ENCODE measurements at regions not wholly inside any gene's neighbourhood (a gene's known extent, or its start where the extent isn't known, plus 50 kb on each side); places are given as distances from the start of the nearest gene placed in this dataset.

DNA sequence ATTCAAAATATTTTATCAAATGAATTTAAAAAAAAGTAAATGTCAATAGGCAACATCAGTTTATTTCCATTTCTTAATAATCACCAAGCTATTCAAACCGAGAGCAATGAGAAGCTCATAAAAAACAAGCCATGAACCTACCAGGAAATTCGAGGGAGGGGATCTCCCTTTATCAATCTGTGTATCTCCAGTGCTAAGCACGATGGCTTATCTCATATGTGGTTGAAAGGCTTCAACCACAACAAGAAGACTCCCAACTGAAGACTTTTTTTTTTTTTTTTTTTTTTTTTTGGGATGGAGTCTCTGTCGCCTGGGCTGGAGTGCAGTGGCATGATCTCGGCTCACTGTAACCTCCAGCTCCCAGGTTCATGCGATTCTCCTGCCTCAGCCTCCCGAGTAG lies 833.3 kb downstream of the USP25 start:
- Mint-ChIP-seq H3K4me3 (no peak overlapping the region), H3K27me3 (no peaks in the 10 kb centered on the region), H3K27ac (no peak overlapping the region), H3K4me1 (ENCODE audit: low read depth) (no peaks in the 10 kb centered on the region), H3K36me3 (no peaks in the 10 kb centered on the region), H3K9me3 (ENCODE audit: low read depth) (no peaks in the 10 kb centered on the region)

DNA sequence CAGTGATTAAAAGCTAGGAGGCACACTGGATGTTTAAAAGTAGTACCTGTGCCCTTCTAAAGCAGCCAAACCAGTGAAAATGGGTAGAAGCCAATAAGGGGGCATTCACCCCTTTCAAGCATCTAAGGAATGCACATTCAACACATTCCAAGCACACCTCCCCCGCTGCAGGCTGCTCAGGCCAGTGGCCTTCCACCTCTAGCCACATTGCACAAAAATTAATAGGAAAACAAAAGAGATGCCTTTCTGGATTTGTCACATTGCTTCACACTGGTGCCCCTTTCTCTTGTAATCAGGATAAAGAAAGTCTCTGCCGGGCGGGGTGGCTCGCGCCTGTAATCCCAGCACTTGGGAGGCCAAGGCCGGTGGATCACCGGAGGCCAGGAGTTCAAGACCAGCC lies 834.0 kb downstream of the USP25 start:
- Mint-ChIP-seq H3K9me3 (ENCODE audit: low read depth) (no peaks in the 10 kb centered on the region), H3K36me3 (no peaks in the 10 kb centered on the region), H3K27me3 (no peaks in the 10 kb centered on the region), H3K4me1 (ENCODE audit: low read depth) (no peaks in the 10 kb centered on the region), H3K4me3 (no peak overlapping the region), H3K27ac (no peak overlapping the region)

DNA sequence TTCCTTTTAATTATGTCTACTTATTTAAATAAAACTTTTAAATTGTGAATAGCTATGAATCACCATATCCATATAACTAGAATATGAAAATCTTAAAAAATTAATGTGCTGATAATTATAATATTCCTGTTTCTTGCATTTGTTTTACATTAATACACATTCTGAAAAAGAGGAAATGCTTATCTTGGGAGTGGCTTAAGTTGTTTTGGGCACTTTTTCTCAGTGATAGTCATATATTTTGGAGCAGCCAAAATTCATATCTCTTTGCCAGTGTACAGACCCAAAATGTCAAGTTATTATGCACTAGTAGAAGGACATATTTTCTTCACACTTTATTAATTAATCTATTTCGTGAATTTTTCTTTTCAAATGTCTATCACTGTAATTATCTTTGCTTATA lies 838.5 kb downstream of the USP25 start:
- H3K9me3 Mint-ChIP-seq (ENCODE audit: low read depth), result no peaks in the 10 kb centered on the region
- H3K4me3 Mint-ChIP-seq, result no peak overlapping the region
- no peaks in the 10 kb centered on the region for H3K27me3 Mint-ChIP-seq
- H3K4me1 Mint-ChIP-seq (ENCODE audit: low read depth), result no peaks in the 10 kb centered on the region
- H3K27ac Mint-ChIP-seq, result no peak overlapping the region
- no peaks in the 10 kb centered on the region for H3K36me3 Mint-ChIP-seq

DNA sequence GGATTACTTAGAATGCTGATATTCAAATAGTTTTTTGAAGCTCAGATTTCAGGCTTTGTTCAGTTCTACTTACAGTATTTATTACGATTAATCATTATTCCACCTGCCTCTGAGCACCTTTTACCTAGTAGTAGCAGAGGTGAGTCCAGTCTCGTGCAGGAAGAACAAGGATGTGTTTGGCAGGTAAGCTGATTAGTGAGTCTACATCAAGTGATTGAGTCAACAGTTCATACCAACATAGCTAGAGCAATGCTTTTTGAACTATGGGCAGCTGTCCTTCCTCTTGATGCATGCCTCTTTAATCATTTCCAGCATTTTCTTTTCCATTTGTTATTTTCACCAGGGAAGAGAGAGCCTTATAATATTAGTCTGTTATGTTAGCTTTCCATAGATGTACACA lies 838.9 kb downstream of the USP25 start:
- Mint-ChIP-seq H3K9me3 (ENCODE audit: low read depth) (no peaks in the 10 kb centered on the region), H3K27ac (no peak overlapping the region), H3K36me3 (no peaks in the 10 kb centered on the region), H3K4me3 (no peak overlapping the region), H3K27me3 (no peaks in the 10 kb centered on the region), H3K4me1 (ENCODE audit: low read depth) (no peaks in the 10 kb centered on the region)

DNA sequence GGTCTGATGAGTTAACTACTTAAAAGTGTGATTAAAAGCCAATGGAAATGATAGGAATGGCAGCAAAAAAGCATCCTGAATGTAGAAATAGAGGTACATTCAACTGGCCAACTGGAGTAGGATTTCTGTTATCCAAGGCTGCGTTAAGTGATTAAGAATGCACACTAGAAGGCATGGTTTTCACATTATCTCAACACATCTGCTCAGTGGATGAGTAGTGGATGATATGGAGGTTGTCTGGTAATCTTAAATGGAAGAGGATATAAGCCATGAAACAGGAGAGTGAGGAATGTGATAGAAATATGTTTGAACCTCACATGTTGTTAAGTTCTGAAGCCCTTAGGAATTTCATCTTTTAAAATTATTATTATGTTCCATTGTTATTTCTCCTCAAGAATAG lies 839.9 kb downstream of the USP25 start:
- Mint-ChIP-seq H3K27me3 (no peaks in the 10 kb centered on the region), H3K4me1 (ENCODE audit: low read depth) (no peaks in the 10 kb centered on the region), H3K4me3 (no peak overlapping the region), H3K27ac (no peak overlapping the region), H3K9me3 (ENCODE audit: low read depth) (no peaks in the 10 kb centered on the region), H3K36me3 (no peaks in the 10 kb centered on the region)

DNA sequence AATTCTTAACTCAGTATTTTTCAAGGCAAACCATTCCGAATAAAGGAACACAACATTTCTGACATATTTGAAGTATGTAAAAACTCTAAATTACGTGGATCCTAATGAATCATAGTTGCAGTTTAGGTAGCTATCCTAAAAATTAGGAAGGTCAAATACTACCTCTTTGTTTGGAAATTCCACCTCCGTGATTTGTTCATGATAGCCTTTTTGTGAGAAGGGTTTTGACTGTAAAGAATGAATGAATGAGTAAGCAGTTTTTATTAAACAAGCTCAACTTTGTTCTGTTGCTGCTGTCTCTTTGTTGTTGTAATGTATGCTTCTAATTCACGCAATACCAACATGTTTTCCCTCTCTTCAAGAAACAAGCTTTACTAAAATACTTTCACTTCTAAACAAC lies 840.4 kb downstream of the USP25 start:
- no peak overlapping the region for H3K4me3 Mint-ChIP-seq
- no peaks in the 10 kb centered on the region for H3K9me3 Mint-ChIP-seq (ENCODE audit: low read depth)
- no peaks in the 10 kb centered on the region for H3K4me1 Mint-ChIP-seq (ENCODE audit: low read depth)
- no peak overlapping the region for H3K27ac Mint-ChIP-seq
- no peaks in the 10 kb centered on the region for H3K27me3 Mint-ChIP-seq
- H3K36me3 Mint-ChIP-seq, result no peaks in the 10 kb centered on the region

DNA sequence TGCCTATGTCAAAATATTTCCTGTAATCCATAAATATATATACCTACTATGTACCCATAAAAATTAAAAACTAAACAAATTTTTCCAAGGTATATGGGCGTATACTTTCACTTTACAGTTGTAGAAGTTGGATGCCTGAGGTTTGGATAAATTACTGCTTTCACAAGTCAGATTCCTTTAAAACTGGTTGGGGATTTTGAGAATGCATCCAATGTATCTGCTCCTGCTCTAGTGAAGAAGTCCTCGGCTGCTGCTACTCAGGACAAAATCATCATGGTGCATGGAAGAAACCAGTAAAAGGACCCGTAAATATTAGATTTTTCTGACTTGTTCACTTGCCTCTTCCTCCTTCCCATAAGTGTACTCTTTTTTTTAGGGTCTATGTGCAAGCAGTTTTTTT lies 841.1 kb downstream of the USP25 start:
- Mint-ChIP-seq H3K36me3 (no peaks in the 10 kb centered on the region), H3K4me1 (ENCODE audit: low read depth) (no peaks in the 10 kb centered on the region), H3K9me3 (ENCODE audit: low read depth) (no peaks in the 10 kb centered on the region), H3K27me3 (no peaks in the 10 kb centered on the region), H3K4me3 (no peak overlapping the region), H3K27ac (no peak overlapping the region)

DNA sequence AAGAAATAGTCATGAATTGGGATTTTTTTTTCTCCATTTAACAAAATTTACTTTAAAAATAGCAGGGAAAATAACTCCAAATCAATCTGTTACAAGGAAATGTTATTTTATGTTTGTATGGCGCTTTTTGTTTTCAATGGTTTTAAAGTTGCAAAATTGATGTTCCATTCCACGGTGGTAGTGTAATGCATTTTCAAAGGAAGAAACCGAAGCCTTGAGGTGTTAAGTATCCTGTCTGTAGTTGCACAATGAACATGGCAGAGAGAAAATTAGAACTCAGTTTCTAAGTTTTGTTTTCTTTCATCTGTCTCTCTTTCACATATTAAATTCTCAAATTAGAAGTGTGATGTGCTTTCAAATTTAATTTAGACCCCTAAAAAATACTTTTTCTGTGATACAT lies 841.8 kb downstream of the USP25 start:
- Mint-ChIP-seq H3K4me1 (ENCODE audit: low read depth) (no peaks in the 10 kb centered on the region), H3K9me3 (ENCODE audit: low read depth) (no peaks in the 10 kb centered on the region), H3K27ac (no peak overlapping the region), H3K36me3 (no peaks in the 10 kb centered on the region), H3K27me3 (no peaks in the 10 kb centered on the region), H3K4me3 (no peak overlapping the region)

DNA sequence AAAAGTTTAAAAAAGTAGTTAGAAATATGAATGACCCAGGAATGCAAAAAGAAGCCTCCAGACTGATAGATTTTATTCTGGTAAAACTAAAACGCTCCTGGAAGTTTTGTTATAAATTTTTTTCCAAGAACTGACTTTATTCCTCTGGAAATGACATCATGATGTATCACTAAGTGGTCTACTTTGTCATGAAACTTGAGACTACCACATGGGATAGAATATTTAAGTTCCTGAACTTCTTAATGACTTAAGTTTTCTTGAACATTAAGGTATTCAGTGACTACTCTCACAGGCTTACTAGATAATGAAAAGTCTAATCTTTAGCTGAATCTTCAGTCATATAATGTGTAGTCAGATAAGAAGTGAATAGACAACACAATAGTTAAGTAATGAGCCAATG lies 842.2 kb downstream of the USP25 start:
- no peak overlapping the region for H3K27ac Mint-ChIP-seq
- H3K27me3 Mint-ChIP-seq, result no peaks in the 10 kb centered on the region
- H3K4me1 Mint-ChIP-seq (ENCODE audit: low read depth), result no peaks in the 10 kb centered on the region
- H3K4me3 Mint-ChIP-seq, result no peak overlapping the region
- H3K36me3 Mint-ChIP-seq, result no peaks in the 10 kb centered on the region
- no peaks in the 10 kb centered on the region for H3K9me3 Mint-ChIP-seq (ENCODE audit: low read depth)

DNA sequence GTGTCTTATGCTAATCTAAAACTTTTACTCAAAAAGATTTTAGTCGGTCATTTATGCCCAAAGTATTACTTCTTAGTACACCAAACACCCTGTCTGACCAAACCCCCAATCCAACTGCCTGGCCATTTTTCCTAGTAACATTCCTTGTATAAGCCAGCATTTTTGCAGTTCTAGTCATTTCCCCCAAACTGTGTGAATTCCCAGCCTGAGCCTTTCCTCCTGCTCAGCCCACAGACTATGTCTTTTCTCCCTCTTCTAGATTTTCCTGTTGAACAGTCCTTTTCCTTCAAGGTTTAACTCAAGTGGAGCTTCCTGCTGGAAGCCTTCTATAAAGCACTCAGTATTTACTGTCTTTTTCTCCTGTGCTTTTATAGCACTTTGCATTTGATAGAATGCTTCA lies 843.8 kb downstream of the USP25 start:
- Mint-ChIP-seq H3K4me1 (ENCODE audit: low read depth) (no peaks in the 10 kb centered on the region), H3K27ac (no peak overlapping the region), H3K36me3 (no peaks in the 10 kb centered on the region), H3K4me3 (no peak overlapping the region), H3K9me3 (ENCODE audit: low read depth) (no peaks in the 10 kb centered on the region), H3K27me3 (no peaks in the 10 kb centered on the region)

DNA sequence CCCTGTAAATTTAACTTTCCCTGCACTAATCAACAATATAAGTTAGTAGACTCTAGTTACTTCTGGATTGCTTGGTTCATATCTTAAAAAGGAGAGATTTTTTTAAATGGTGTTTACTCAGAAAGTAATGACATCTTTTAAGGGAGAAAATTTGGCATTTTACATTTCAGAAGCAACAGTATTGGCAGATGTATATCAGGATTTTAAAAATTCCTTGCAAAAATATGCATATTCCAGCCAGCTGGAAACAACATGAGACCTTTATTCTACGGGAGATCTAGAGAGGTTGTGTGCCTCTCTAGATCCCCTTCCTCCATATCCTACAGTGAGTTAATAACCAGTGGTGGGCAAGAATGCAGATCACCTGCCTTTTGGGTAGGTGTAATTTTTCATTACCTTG lies 848.2 kb downstream of the USP25 start:
- no peaks in the 10 kb centered on the region for H3K9me3 Mint-ChIP-seq (ENCODE audit: low read depth)
- H3K36me3 Mint-ChIP-seq, result no peaks in the 10 kb centered on the region
- no peak overlapping the region for H3K27ac Mint-ChIP-seq
- H3K4me3 Mint-ChIP-seq, result no peak overlapping the region
- no peaks in the 10 kb centered on the region for H3K27me3 Mint-ChIP-seq
- H3K4me1 Mint-ChIP-seq (ENCODE audit: low read depth), result no peaks in the 10 kb centered on the region

DNA sequence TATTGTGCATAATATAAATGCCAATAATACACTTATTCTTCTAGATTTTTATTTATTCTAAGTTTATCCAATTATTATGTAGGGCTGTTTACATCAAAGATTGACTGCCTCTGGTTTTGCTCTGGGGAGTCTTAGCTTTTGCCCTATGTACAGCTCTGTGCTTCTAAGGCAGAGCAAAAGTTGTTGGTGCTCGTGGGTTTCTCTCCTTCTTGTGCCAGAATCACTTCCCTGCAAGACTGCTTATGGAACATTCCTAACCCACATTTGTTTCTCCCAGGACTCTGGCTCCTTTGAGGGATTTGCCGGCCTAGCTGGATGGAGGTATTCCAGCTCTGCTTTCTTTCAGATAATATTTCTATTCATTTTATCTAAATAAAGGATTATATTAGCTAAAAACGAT lies 849.1 kb downstream of the USP25 start:
- Mint-ChIP-seq H3K9me3 (ENCODE audit: low read depth) (no peaks in the 10 kb centered on the region), H3K4me3 (no peak overlapping the region), H3K4me1 (ENCODE audit: low read depth) (no peaks in the 10 kb centered on the region), H3K36me3 (no peaks in the 10 kb centered on the region), H3K27ac (no peak overlapping the region), H3K27me3 (no peaks in the 10 kb centered on the region)

DNA sequence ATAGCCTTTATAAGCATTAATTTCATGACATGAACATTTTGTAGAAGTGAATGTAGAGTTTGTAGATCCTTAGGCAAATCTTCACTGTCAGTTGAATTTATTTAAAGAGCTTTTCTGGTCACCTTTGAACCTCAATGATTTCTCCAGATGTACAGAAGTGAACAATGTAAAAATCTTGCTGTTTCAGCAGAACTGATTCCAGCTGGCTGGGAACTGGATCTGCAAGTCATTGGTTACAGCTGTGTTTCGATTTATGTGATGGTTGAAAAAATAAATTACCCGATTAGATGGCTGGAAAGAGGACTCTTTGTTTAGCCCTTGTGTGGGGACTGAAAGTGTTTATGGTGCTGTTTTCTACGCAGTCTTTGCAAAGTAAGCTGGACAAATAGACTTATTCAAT lies 849.8 kb downstream of the USP25 start:
- H3K36me3 Mint-ChIP-seq, result no peaks in the 10 kb centered on the region
- no peaks in the 10 kb centered on the region for H3K4me1 Mint-ChIP-seq (ENCODE audit: low read depth)
- H3K27me3 Mint-ChIP-seq, result no peaks in the 10 kb centered on the region
- H3K27ac Mint-ChIP-seq, result no peak overlapping the region
- H3K4me3 Mint-ChIP-seq, result no peak overlapping the region
- no peaks in the 10 kb centered on the region for H3K9me3 Mint-ChIP-seq (ENCODE audit: low read depth)

DNA sequence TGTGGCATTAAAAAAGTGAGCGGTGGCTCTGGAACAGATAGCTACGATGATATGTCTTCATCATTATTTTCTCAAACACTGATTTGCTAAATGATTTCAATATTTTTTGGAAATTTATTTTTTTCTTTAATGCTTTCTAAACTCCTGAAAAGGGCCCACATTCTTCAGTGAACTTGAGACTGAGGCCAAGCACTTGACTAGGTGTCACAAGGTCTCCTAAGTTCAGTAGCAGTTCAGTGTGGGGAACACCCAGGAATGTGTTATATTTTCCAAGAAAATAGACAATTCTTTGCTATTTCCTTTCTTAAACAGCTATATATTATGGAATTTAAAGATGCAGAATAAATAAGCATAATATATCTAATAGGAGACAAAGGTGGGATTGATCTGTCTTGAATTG lies 850.9 kb downstream of the USP25 start:
- Mint-ChIP-seq H3K27ac (no peak overlapping the region), H3K27me3 (no peaks in the 10 kb centered on the region), H3K4me3 (no peak overlapping the region), H3K4me1 (ENCODE audit: low read depth) (no peaks in the 10 kb centered on the region), H3K36me3 (no peaks in the 10 kb centered on the region), H3K9me3 (ENCODE audit: low read depth) (no peaks in the 10 kb centered on the region)

DNA sequence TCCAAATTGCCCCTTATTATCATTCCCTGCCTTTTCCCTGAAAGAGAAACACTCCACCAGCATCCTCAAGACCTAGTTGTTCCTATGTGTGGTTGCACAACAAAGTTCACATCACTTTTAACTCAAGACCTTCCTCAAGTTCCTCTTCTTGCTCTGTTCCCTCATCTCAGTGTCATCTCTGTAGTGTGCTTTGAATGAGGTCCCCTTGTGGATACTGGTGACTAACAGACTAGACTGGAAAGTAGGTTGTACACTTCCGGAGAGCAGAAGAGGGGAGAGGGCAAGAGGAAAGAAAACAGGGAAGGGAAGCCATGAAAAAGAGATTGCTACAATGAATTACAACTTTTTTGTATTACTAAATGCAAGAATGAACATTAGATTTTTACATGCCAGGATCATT lies 853.8 kb downstream of the USP25 start:
- Mint-ChIP-seq H3K27me3 (no peaks in the 10 kb centered on the region), H3K4me3 (no peak overlapping the region), H3K4me1 (ENCODE audit: low read depth) (no peaks in the 10 kb centered on the region), H3K27ac (no peak overlapping the region), H3K9me3 (ENCODE audit: low read depth) (no peaks in the 10 kb centered on the region), H3K36me3 (no peaks in the 10 kb centered on the region)

DNA sequence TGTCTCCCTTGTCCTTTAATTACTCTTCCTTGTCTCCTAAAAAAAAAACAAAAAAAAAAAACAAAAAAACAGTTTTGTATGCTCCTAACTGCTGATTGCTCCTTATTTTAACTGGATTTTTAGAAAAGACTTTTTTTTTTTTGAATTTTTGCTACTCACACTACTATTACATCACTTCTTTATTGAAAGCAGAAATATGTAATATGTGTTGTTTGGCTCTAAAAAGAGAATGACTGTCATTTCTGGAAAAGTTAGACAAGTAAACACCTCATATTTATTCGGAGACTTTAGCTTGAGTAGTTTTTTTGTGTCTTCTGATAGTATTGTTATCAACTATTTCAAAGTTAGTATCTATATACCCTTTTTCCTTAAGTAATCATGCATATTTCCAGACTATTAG lies 855.0 kb downstream of the USP25 start:
- no peaks in the 10 kb centered on the region for H3K36me3 Mint-ChIP-seq

DNA sequence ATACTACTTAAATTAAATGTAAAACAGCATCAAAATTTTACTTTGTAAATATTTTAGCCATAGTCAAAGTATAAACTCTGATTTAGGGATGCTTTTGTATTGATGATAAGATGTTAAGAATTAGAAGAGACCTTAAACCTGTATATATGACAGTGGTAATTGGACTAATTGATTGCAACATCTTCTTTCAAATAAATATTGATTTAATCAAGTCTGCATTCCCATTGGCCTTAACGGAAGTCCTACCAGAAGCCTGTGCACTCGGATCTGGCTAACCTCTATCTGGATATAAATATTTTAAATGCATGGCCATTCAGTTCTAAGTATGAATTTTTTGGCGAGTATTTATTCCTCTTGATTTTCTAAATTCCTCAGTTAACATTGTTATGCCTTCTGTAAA lies 856.1 kb downstream of the USP25 start:
- H3K4me3 Mint-ChIP-seq, result no peak overlapping the region
- no peaks in the 10 kb centered on the region for H3K4me1 Mint-ChIP-seq (ENCODE audit: low read depth)

More for the DNA sequence above, 855.0 kb downstream of the USP25 start:
- no peak overlapping the region for H3K4me3 Mint-ChIP-seq
- no peaks in the 10 kb centered on the region for H3K4me1 Mint-ChIP-seq (ENCODE audit: low read depth)
- H3K9me3 Mint-ChIP-seq (ENCODE audit: low read depth), result no peaks in the 10 kb centered on the region
- H3K27me3 Mint-ChIP-seq, result no peaks in the 10 kb centered on the region
- no peak overlapping the region for H3K27ac Mint-ChIP-seq

More for the DNA sequence above, 856.1 kb downstream of the USP25 start:
- no peak overlapping the region for H3K27ac Mint-ChIP-seq
- H3K27me3 Mint-ChIP-seq, result no peaks in the 10 kb centered on the region
- no peaks in the 10 kb centered on the region for H3K9me3 Mint-ChIP-seq (ENCODE audit: low read depth)
- no peaks in the 10 kb centered on the region for H3K36me3 Mint-ChIP-seq

Measured in activated naive CD8-positive, alpha-beta T cell (primary cell).